Activated T-cell treated with anti-CD3 and anti-CD28 coated beads for 24 hours (primary cell): ENCODE measurements at regions not wholly inside any gene's neighbourhood (a gene's known extent, or its start where the extent isn't known, plus 50 kb on each side); places are given as distances from the start of the nearest gene placed in this dataset.
"Not testable (repeated sequence)": the region's sequence is repeated elsewhere in the genome, so short reads cannot be mapped to it uniquely, and the experiment has no call there.

Experiments
- DNase-seq: peaks from one replicate; pipeline ENCODE4 v3.0.0-alpha.2; 2020; ENCODE audit warnings: low read depth

GRCh38 chr4:20124317-20125026, 127.2 kb upstream of the SLIT2 start:
- DNase-seq = no peak

- DNase-seq = no peak
Measured at GRCh38 chr4:20122198-20122988, 129.3 kb upstream of the SLIT2 start.

- no peak for DNase-seq
Measured at GRCh38 chr4:20119141-20119540, 132.6 kb upstream of the SLIT2 start.

- no peak for DNase-seq
Measured at GRCh38 chr4:20109391-20109790, 142.3 kb upstream of the SLIT2 start.

GRCh38 chr4:20106921-20107320, 144.8 kb upstream of the SLIT2 start:
- DNase-seq = no peak

- no peak for DNase-seq
Measured at GRCh38 chr4:20101831-20102230, 149.9 kb upstream of the SLIT2 start.

GRCh38 chr4:20096911-20097310, 154.8 kb upstream of the SLIT2 start:
- DNase-seq = no peak

GRCh38 chr4:20095805-20096541, 155.7 kb upstream of the SLIT2 start:
- DNase-seq = no peak

GRCh38 chr4:20091781-20092180, 159.9 kb upstream of the SLIT2 start:
- no peak for DNase-seq

- DNase-seq = no peak
Measured at GRCh38 chr4:20087522-20087911, 164.2 kb upstream of the SLIT2 start.

- no peak for DNase-seq
Measured at GRCh38 chr4:20086799-20087521, 164.7 kb upstream of the SLIT2 start.

- DNase-seq = no peak
Measured at GRCh38 chr4:20086067-20086798, 165.5 kb upstream of the SLIT2 start.

GRCh38 chr4:20085653-20086052, 166.1 kb upstream of the SLIT2 start:
- DNase-seq = no peak

- no peak for DNase-seq
Measured at GRCh38 chr4:20085156-20085555, 166.5 kb upstream of the SLIT2 start.

GRCh38 chr4:20084488-20084887, 167.2 kb upstream of the SLIT2 start:
- DNase-seq = no peak

GRCh38 chr4:20078644-20079043, 173.1 kb upstream of the SLIT2 start:
- no peak for DNase-seq

- DNase-seq = no peak
Measured at GRCh38 chr4:20075248-20075871, 176.3 kb upstream of the SLIT2 start.

GRCh38 chr4:20074450-20074849, 177.3 kb upstream of the SLIT2 start:
- no peak for DNase-seq

- no peak for DNase-seq
Measured at GRCh38 chr4:20065952-20066351, 185.8 kb upstream of the SLIT2 start.

GRCh38 chr4:20062857-20063256, 188.8 kb upstream of the SLIT2 start:
- not testable (repeated sequence) for DNase-seq

- no peak for DNase-seq
Measured at GRCh38 chr4:20062054-20062453, 189.7 kb upstream of the SLIT2 start.
